Stomach smooth muscle (tissue), 2 donors: ENCODE measurements at regions not wholly inside any gene's neighbourhood (a gene's known extent, or its start where the extent isn't known, plus 50 kb on each side); places are given as distances from the start of the nearest gene placed in this dataset.
"Not testable (repeated sequence)": the region's sequence is repeated elsewhere in the genome, so short reads cannot be mapped to it uniquely, and the experiment has no call there.

Experiments used
- H3K27ac ChIP-seq: one replicate; pipeline ENCODE4 v1.7.0; 2013; ENCODE audit warnings: mild to moderate bottlenecking, low read length, inconsistent platforms
- H3K27me3 ChIP-seq, 2 donors: one replicate each; pipeline ENCODE4 v1.7.0; 2013; ENCODE audit warnings: low read length in 2 of 2; ENCODE audit not compliant: insufficient read depth in 2 of 2, control insufficient read depth in 1 of 2
- H3K36me3 ChIP-seq, 2 donors: one replicate each; pipeline ENCODE4 v1.7.0; 2013; ENCODE audit warnings: low read length in 2 of 2; ENCODE audit not compliant: control insufficient read depth in 2 of 2, insufficient read depth in 2 of 2
- H3K4me1 ChIP-seq: one replicate; pipeline ENCODE4 v1.7.0; 2013; ENCODE audit warnings: low read length; ENCODE audit not compliant: control insufficient read depth, insufficient read depth
- H3K4me3 ChIP-seq, 2 donors: one replicate each; pipeline ENCODE4 v1.7.0; 2013; ENCODE audit warnings: low read length in 2 of 2
- H3K9ac ChIP-seq, 2 donors: one replicate each; pipeline ENCODE4 v1.7.0; 2013; ENCODE audit warnings: low read length in 2 of 2, mild to moderate bottlenecking in 1 of 2
- H3K9me3 ChIP-seq, 2 donors: one replicate each; pipeline ENCODE4 v1.7.0; 2013; ENCODE audit warnings: low read length in 2 of 2; ENCODE audit not compliant: control insufficient read depth in 2 of 2
- donor health status: healthy.
- donor health status: Pancreatic carcinoma.

DNA sequence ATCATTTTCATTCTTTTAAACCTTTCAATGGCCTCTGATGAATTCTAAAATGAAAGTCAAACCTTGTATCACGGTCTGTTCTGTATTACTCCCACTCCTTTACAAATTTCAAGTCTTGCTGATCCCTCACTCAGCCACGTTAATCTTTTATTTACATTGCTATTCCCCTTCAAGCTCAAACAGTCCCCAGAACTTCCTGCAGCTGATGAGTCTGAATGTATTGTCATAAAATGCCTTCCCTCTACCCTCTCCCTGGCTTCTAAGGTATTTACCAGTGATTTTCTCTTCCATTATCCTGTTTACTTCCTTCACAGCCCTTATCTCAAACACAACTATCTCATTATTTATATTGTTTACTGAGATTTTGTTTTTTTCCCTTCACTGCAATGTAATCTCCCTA is 562.3 kb upstream of the C9orf72 start:
- Histone ChIP-seq H3K36me3 (no peaks in the 10 kb centered on the region), H3K9me3 (no peaks in the 10 kb centered on the region), H3K4me3 (no peak overlapping the region), H3K4me1 (no peaks in the 10 kb centered on the region), H3K27ac (no peak overlapping the region), H3K27me3 (no peaks in the 10 kb centered on the region), H3K9ac (no peak overlapping the region)

DNA sequence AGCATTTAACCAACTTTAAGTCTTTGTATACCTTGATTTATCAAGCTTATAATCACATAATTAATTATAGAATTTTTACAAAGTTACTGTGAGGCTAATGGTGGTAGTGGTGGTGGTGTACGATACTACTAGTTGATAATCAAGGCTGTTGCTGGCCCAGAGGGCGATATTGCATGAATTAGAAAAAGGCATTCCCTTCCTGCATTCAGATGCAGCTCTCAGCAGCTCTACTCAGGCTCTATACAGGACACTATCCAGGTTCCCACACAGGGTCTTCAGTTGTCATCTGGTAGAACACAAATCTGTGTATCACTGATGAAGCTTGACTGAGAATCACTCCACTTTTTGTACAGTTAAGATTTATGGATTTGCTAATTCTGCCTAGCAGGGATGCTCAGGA is 562.8 kb upstream of the C9orf72 start:
- Histone ChIP-seq H3K27ac (no peak overlapping the region), H3K36me3 (no peaks in the 10 kb centered on the region), H3K27me3 (no peaks in the 10 kb centered on the region), H3K4me1 (no peaks in the 10 kb centered on the region), H3K9ac (no peak overlapping the region), H3K9me3 (no peaks in the 10 kb centered on the region), H3K4me3 (no peak overlapping the region)

DNA sequence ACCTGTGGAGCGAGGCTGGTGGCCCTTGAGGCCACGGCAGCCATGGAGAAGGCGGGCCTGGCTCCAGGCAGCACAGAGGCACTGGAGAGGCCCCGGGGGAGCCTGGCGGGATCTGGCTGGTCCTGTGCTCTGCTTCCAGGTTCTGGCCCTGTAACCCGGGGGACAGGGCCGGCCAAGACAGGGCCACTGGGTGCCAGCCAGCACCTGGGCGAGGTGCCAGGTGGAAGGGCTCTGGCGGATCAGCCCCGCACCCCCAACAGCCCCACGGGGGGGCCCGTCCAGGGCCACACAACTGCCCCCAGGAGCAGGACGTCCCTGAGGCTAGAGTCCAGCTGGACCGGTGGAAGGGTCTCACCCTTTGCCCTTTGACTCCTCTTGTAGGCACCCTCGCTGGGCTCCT is 574.1 kb upstream of the C9orf72 start:
- H3K27me3 ChIP-seq, H3K4me1 ChIP-seq: not testable (repeated sequence)

DNA sequence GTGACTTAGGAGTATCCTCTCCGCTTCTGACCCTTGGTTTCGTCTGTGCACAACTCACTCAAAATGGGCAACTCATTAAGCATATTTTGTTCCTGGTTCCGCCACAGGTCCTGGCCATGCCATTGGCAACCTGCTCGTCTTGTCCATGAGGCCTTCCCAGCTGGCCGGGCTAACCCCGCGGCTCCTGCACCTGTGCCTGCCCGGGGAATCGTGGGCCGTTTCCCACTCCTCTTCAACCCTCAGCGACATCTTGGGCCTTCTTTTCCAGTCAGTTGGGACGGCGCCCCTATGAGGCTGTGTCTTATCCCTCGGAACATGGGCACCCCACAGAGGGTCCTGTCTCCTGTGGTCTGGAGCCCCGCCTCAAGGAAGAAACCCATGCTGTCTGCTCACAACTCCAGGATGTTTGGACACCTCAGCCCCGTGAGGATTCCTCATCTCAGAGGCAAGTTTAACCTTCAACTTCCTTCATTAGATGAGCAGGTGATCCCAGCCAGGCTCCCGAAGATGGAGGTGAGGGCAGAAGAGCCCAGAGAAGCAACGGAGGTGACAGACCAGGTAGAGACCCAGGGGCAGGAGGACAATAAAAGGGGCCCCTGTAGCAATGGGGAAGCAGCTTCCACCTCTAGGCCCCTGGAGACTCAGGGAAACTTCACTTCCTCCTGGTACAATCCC is 574.8 kb upstream of the C9orf72 start:
- H3K9me3 ChIP-seq, H3K27ac ChIP-seq, H3K27me3 ChIP-seq, H3K9ac ChIP-seq, H3K36me3 ChIP-seq, H3K4me1 ChIP-seq, H3K4me3 ChIP-seq: not testable (repeated sequence)

More for the DNA sequence above, 574.1 kb upstream of the C9orf72 start:
- H3K4me3 ChIP-seq, H3K27ac ChIP-seq, H3K9me3 ChIP-seq, H3K9ac ChIP-seq, H3K36me3 ChIP-seq: not testable (repeated sequence)

DNA sequence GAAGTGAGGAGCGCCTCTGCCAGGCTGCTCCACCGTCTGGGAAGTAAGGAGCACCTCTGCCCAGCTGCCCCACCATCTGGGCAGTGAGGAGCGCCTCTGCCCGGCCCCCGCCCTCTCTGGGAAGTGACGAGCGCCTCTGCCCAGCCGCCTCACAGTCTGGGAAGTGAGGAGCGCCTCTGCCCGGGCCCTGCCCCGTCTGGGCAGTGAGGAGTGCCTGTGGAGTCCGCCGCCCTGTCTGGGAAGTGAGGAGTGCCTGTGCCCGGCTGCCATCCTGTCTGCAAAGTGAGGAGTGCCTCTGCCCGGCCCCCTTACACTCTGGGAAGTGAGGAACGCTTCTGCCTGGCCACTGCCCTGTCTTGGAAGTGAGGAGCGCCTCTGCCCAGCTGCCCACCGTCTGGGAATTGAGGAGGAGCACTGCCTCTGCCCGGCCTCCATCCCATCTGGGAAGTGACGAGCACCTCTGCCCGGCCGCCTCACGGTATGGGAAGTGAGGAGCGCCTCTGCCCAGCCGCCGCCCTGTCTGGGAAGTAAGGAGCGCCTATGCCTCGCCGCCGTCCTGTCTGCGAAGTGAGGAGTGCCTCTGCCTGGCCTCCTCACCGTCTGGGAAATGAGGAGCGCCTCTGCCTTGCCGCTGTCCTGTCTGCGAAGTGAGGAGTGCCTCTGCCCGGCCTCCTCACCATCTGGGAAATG is 576.2 kb upstream of the C9orf72 start:
- H3K4me1 ChIP-seq, H3K9ac ChIP-seq, H3K4me3 ChIP-seq, H3K9me3 ChIP-seq, H3K27me3 ChIP-seq, H3K36me3 ChIP-seq, H3K27ac ChIP-seq: not testable (repeated sequence)

DNA sequence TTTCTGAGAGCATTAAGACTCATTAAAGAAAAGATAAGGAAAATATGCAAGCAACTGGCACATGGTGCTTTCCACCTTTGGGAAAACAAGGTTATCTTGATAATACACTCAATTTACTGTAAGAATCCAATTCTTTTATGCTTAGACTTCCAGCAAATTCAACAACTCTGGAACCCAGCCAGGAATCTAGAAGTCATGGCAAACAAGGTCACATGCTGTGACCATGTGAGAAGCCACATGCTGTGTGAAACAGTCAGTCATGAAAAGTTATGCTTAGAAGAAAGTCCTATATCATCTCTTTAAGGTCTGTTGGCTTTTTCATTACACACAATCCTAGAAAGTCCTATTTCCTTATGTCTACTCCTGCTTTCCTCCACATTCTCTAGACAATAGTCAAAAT is 581.8 kb upstream of the C9orf72 start:
- H3K9me3 ChIP-seq: no peaks in the 10 kb centered on the region
- no peak overlapping the region for H3K27ac ChIP-seq
- no peaks in the 10 kb centered on the region for H3K36me3 ChIP-seq
- no peak overlapping the region for H3K9ac ChIP-seq
- H3K27me3 ChIP-seq: no peaks in the 10 kb centered on the region
- H3K4me3 ChIP-seq: no peak overlapping the region
- H3K4me1 ChIP-seq: no peaks in the 10 kb centered on the region

DNA sequence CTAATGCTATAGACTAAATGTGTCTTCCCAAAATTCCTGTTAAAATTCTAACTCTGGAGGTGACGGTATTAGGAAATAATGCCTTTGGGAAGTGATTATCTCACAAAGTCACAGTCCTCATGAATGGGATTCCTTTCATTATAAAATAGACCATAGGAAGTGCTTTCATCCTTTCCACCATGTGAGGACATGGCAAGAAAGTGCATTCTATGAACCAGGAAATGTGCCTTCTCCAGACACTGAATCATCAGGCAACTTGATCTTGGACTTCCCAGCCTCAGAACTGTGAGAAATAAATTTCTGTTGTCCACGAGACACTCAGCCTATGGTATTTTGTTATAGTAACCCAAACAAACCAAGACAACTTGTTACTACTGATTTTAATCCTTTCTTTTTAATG is 582.4 kb upstream of the C9orf72 start:
- H3K9me3 ChIP-seq: no peaks in the 10 kb centered on the region
- no peaks in the 10 kb centered on the region for H3K36me3 ChIP-seq
- no peak overlapping the region for H3K27ac ChIP-seq
- no peak overlapping the region for H3K9ac ChIP-seq
- H3K4me1 ChIP-seq: no peaks in the 10 kb centered on the region
- H3K27me3 ChIP-seq: no peaks in the 10 kb centered on the region
- H3K4me3 ChIP-seq: no peak overlapping the region

DNA sequence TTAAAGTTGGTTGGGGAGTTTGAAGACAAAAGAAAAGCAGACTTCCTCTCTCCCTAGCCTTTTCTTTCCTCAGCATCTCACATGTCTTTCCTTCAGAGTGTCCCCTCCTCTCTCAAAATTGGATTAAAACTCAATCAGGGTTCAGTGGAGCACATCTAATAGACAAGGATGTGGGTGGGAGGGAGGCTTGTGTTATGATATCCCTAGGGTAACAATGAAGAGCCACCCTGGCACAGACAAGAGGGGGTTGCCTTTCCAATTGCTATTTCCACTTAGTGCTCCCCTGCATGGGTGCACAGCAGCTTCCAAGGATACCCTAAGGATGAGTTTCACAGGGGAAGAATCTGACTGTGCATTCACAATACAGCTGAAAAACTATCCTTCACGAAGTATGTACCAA is 585.2 kb upstream of the C9orf72 start:
- H3K4me1 ChIP-seq: no peaks in the 10 kb centered on the region

DNA sequence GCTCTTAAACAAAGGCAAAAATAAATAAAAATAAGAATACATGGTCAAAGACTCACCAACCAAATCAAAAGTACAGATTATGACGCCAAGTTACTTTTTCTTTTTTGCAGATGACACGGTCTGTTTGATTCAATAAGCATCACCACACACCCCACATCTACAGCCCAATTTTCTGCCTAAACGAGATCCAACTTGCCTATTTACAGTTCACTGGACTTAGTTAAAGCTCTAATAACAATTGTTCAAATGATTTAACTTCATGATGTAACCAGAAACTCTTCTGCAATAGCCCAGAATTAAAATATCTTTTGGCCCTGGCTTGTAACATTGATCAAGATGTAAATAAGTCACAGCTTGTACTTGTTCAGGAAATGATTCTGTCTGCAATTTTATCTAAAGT is 590.3 kb upstream of the C9orf72 start:
- no peaks in the 10 kb centered on the region for H3K9me3 ChIP-seq
- no peak overlapping the region for H3K27ac ChIP-seq
- H3K4me3 ChIP-seq: no peak overlapping the region
- H3K4me1 ChIP-seq: no peaks in the 10 kb centered on the region
- no peak overlapping the region for H3K9ac ChIP-seq
- H3K36me3 ChIP-seq: no peaks in the 10 kb centered on the region
- no peaks in the 10 kb centered on the region for H3K27me3 ChIP-seq

More for the DNA sequence above, 585.2 kb upstream of the C9orf72 start:
- Histone ChIP-seq H3K4me3 (no peak overlapping the region), H3K36me3 (no peaks in the 10 kb centered on the region), H3K27ac (no peak overlapping the region), H3K27me3 (no peaks in the 10 kb centered on the region), H3K9me3 (no peaks in the 10 kb centered on the region), H3K9ac (no peak overlapping the region)

DNA sequence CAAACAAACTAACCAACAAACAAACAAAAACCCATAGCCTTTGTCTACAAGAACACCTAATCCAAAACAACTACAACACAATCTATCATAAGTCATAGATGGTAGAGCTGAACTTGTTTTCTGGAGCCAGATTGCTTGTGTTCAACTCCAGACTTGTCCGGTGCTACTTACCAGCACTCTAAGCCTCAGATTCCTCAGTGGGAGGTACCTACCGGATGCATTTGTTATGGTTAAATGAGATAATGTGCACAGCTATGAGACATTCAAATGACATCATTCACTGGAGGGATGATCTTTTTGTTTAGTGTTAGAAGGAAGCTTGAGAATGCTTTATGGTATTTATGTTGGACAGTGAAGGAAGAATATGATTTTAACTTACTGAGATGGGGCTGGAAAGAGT is 592.9 kb upstream of the C9orf72 start:
- no peaks in the 10 kb centered on the region for H3K9me3 ChIP-seq
- H3K36me3 ChIP-seq: no peaks in the 10 kb centered on the region
- H3K4me3 ChIP-seq: no peak overlapping the region
- no peaks in the 10 kb centered on the region for H3K4me1 ChIP-seq
- H3K9ac ChIP-seq: no peak overlapping the region
- no peaks in the 10 kb centered on the region for H3K27me3 ChIP-seq
- no peak overlapping the region for H3K27ac ChIP-seq

DNA sequence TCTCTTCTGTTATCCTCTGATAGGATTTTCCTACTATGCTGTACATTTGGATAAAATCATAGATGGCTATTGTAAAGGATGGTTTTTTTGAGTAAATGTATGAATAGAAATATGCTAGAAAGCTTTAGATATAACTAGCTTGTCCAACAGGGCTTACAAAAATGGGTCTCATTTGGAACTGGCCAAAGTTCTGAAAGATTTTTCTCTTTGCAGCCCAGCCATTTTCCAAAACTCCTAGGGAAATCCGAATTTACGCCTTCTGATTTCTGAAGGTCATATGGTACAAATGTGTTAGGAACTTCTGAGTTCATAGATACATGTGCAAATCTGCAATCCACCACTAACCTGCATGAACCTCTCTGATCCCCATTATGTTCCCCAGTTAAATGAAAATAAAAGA is 603.9 kb upstream of the C9orf72 start:
- H3K4me3 ChIP-seq: no peak overlapping the region
- H3K27me3 ChIP-seq: no peaks in the 10 kb centered on the region
- no peak overlapping the region for H3K9ac ChIP-seq
- H3K4me1 ChIP-seq: no peaks in the 10 kb centered on the region
- H3K9me3 ChIP-seq: no peaks in the 10 kb centered on the region
- H3K27ac ChIP-seq: no peak overlapping the region
- H3K36me3 ChIP-seq: no peaks in the 10 kb centered on the region
